Suprapubic skin (tissue), 3 donors: ENCODE measurements at regions not wholly inside any gene's neighbourhood (a gene's known extent, or its start where the extent isn't known, plus 50 kb on each side); places are given as distances from the start of the nearest gene placed in this dataset.

Experiments
- CTCF ChIP-seq, 2 donors: fragments of 200-600 bp in 1 of 2; fragments of 450-650 bp in 1 of 2; sonication (generic) in 1 of 2; IDR thresholded peaks; one replicate each; pipeline ENCODE4 v1.5.1; 2016 to 2019; ENCODE audit warnings: antibody characterized with exemption in 2 of 2, mild to moderate bottlenecking in 1 of 2, moderate library complexity in 1 of 2
- EP300 ChIP-seq: sonication (generic); formaldehyde crosslinking; IDR thresholded peaks from one replicate; pipeline ENCODE4 v1.6.1; 2017; ENCODE audit warnings: antibody characterized with exemption

- no peak for TF ChIP-seq CTCF (IDR thresholded peaks at IDR 0.05)
- TF ChIP-seq EP300, result no peak
Observed at GRCh38 chr6:3625980-3626563, 125.4 kb downstream of the PXDC1 start.
